Bone marrow (tissue), 2 donors: ENCODE measurements at regions not wholly inside any gene's neighbourhood (a gene's known extent, or its start where the extent isn't known, plus 50 kb on each side); places are given as distances from the start of the nearest gene placed in this dataset.
A peak's percentile ranks its signal among the peaks of the same experiment; 100 is the strongest.

ENCODE experiments used
- DNase-seq, 2 donors: peaks; one replicate each; lab custom pipeline; 2025; lab: John Stamatoyannopoulos, UW

- no peak for DNase-seq
Measured at GRCh38 chr16:87552072-87552718, 50.1 kb upstream of the JPH3 start.

GRCh38 chr16:87551487-87551886 lies 50.8 kb upstream of the JPH3 start:
- no peak for DNase-seq

GRCh38 chr16:87550495-87550961 lies 51.8 kb upstream of the JPH3 start:
- peak in 1 of 2 donors; percentile 14 for DNase-seq

GRCh38 chr16:87549627-87550494 lies 52.4 kb upstream of the JPH3 start:
- DNase-seq = no peak

- DNase-seq = no peak
Measured at GRCh38 chr16:87548046-87548445, 54.3 kb upstream of the JPH3 start.

- no peak for DNase-seq
Measured at GRCh38 chr16:87543436-87544191, 50.8 kb upstream of the ZCCHC14 start.

GRCh38 chr16:87542531-87543102 lies 49.8 kb upstream of the ZCCHC14 start:
- no peak for DNase-seq
